ENCODE measurements at regions not wholly inside any gene's neighbourhood (a gene's known extent, or its start where the extent isn't known, plus 50 kb on each side); places are given as distances from the start of the nearest gene placed in this dataset.

DNA sequence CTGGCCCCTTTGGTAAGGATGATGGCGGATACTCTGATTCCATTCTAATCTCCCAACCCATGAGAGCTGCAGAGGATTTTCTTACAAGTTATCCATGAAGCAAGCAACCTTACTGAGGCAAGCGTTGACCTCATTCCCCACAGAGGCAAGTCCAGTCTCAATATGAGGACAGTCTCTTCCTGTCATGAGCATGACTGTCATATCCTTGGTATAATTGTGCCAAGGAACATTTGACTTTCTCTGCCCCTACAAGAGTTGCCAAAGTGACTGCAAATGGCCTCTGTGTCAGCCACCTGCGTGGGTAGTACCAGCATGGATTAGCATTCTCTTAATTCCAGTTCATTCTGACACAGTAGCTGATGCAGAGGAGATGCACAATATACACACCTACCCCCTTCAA, 71.2 kb upstream of the TMEM158 start:
- no peaks in the 10 kb centered on the region for H3K4me1 ChIP-seq (ENCODE audit: control insufficient read depth, insufficient read depth, low read length)
- no peak for DNase-seq
- dilution Hi-C loops (cut with HindIII; ENCODE audit: low sequenced_read_pairs, unreplicated experiment) (no loop called here), in situ Hi-C loops (cut with MboI; ENCODE audit: low sequenced_read_pairs) (no loop called here), intact Hi-C loops (cut with micrococcal nuclease) (no loop called here)
- no peaks in the 10 kb centered on the region for H3K9me1 ChIP-seq (ENCODE audit: insufficient read depth, low read length)
- ChIA-PET POLR2A (ENCODE audit: unreplicated experiment) (no interaction called here), CTCF (no interaction called here)
- no peak overlapping the region for H3K4me2 ChIP-seq (ENCODE audit: low read depth, low read length)
- H3K56ac ChIP-seq (ENCODE audit: extremely low read depth, insufficient read depth, low read length): no peak overlapping the region
- H4K20me1 ChIP-seq (ENCODE audit: insufficient read depth, low read length): no peaks in the 10 kb centered on the region
- no peak overlapping the region for H3K14ac ChIP-seq (replicated peaks; ENCODE audit: low read depth, low read length)
- no peak overlapping the region for H2BK15ac ChIP-seq (ENCODE audit: low read depth, low read length)
- no peak overlapping the region for H2AK5ac ChIP-seq (ENCODE audit: low read depth, low read length)
- H3K36me3 ChIP-seq (ENCODE audit: control insufficient read depth, insufficient read depth, low read length): no peaks in the 10 kb centered on the region
- no peak overlapping the region for H2BK5ac ChIP-seq (ENCODE audit: low read depth, low read length, poor library complexity, severe bottlenecking)
- no peak overlapping the region for H2AFZ ChIP-seq (replicated peaks; ENCODE audit: low read length, poor library complexity)
- H4K91ac ChIP-seq (ENCODE audit: insufficient read depth, low read depth, low read length): no peak overlapping the region
- H3K9ac ChIP-seq (ENCODE audit: low read depth, low read length): no peak overlapping the region
- H3K27me3 ChIP-seq (ENCODE audit: control insufficient read depth, insufficient read depth, low read length): peaks cover 36% of the 10 kb centered on the region
- no TSS peak for BruUV-seq (replicated peaks)
- WGBS, 2 experiments (ENCODE audit: extremely low coverage in 2 of 2, insufficient read length in 1 of 2): no CpG with 5 or more reads among the region's 3 CpGs
- H3K27ac ChIP-seq (ENCODE audit: insufficient read depth, low read length): no peak overlapping the region
- TF ChIP-seq SMC3 (IDR thresholded peaks at IDR 0.05; ENCODE audit: low read depth, low read length) (no peak), MAFK (IDR thresholded peaks at IDR 0.05; ENCODE audit: low read depth, low read length) (no peak), POLR2A (IDR thresholded peaks at IDR 0.05; ENCODE audit: low read depth, low read length) (no peak), RAD21 (IDR thresholded peaks at IDR 0.05; ENCODE audit: low read length) (no peak), CEBPB (IDR thresholded peaks at IDR 0.05; ENCODE audit: low read depth, low read length) (no peak), CHD1 (IDR thresholded peaks at IDR 0.05; ENCODE audit: low read depth, low read length) (no peak), MAZ (IDR thresholded peaks at IDR 0.05; ENCODE audit: borderline replicate concordance, low read depth, low read length) (no peak), FOS (IDR thresholded peaks at IDR 0.05; ENCODE audit: low read depth, low read length) (no peak), RCOR1 (IDR thresholded peaks at IDR 0.05; ENCODE audit: insufficient replicate concordance, low read length) (no peak)
- TF ChIP-seq, protein P1, sequence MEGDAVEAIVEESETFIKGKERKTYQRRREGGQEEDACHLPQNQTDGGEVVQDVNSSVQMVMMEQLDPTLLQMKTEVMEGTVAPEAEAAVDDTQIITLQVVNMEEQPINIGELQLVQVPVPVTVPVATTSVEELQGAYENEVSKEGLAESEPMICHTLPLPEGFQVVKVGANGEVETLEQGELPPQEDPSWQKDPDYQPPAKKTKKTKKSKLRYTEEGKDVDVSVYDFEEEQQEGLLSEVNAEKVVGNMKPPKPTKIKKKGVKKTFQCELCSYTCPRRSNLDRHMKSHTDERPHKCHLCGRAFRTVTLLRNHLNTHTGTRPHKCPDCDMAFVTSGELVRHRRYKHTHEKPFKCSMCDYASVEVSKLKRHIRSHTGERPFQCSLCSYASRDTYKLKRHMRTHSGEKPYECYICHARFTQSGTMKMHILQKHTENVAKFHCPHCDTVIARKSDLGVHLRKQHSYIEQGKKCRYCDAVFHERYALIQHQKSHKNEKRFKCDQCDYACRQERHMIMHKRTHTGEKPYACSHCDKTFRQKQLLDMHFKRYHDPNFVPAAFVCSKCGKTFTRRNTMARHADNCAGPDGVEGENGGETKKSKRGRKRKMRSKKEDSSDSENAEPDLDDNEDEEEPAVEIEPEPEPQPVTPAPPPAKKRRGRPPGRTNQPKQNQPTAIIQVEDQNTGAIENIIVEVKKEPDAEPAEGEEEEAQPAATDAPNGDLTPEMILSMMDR (conservative IDR thresholded peaks at IDR 0.05; ENCODE audit: low read depth, low read length): no peak
- TF ChIP-seq, protein P2, sequence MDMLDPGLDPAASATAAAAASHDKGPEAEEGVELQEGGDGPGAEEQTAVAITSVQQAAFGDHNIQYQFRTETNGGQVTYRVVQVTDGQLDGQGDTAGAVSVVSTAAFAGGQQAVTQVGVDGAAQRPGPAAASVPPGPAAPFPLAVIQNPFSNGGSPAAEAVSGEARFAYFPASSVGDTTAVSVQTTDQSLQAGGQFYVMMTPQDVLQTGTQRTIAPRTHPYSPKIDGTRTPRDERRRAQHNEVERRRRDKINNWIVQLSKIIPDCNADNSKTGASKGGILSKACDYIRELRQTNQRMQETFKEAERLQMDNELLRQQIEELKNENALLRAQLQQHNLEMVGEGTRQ (IDR thresholded peaks at IDR 0.05; ENCODE audit: low read depth, low read length): no peak
- H2BK20ac ChIP-seq (ENCODE audit: low read depth, low read length): no peak overlapping the region
- no peaks in the 10 kb centered on the region for H3K79me1 ChIP-seq (ENCODE audit: low read depth in 1 of 2, low read length in 2 of 2)
- no peak overlapping the region for H4K8ac ChIP-seq (ENCODE audit: low read depth in 2 of 2, low read length in 2 of 2)
- no peak overlapping the region for H4K5ac ChIP-seq (ENCODE audit: low read depth, low read length)
- H3K23ac ChIP-seq (ENCODE audit: low read depth, low read length): no peak overlapping the region
- H3K4me3 ChIP-seq (ENCODE audit: insufficient read depth, low read depth, low read length): no peak overlapping the region
- no peak overlapping the region for H3K18ac ChIP-seq (ENCODE audit: low read depth, low read length)
- H2AK9ac ChIP-seq (replicated peaks; ENCODE audit: low read depth, low read length, poor library complexity): no peak overlapping the region
- no peak for ATAC-seq (ENCODE audit: low read depth)
- H3K4ac ChIP-seq (ENCODE audit: low read depth, low read length): no peak overlapping the region
- no peak overlapping the region for H2BK120ac ChIP-seq (ENCODE audit: low read depth, low read length)
- H3K9me3 ChIP-seq (ENCODE audit: control insufficient read depth, insufficient read depth, low read length): peaks cover 16% of the 10 kb centered on the region
